Neural cell (in vitro differentiated cells): ENCODE measurements at regions not wholly inside any gene's neighbourhood (a gene's known extent, or its start where the extent isn't known, plus 50 kb on each side); places are given as distances from the start of the nearest gene placed in this dataset.
"Not testable (repeated sequence)": the region's sequence is repeated elsewhere in the genome, so short reads cannot be mapped to it uniquely, and the experiment has no call there.

Source experiments
- H2AFZ ChIP-seq: fragments of 200-600, 300-800 bp; sonication (generic), shearing (Covaris generic); 2 replicates; pipeline ENCODE4 v1.6.0; 2014; ENCODE audit warnings: low read depth, mild to moderate bottlenecking, antibody characterized with exemption, low read length, moderate library complexity
- H3F3A ChIP-seq: fragments of 200-600 bp; shearing (Covaris generic); 2 replicates; pipeline ENCODE4 v1.6.1; 2016; ENCODE audit warnings: mild to moderate bottlenecking, moderate library complexity, mixed read lengths, antibody characterized with exemption, low read length; ENCODE audit not compliant: insufficient read depth, poor library complexity, severe bottlenecking
- H3K27ac ChIP-seq: fragments of 200-600, 300-800 bp; sonication (generic), shearing (Covaris generic); 2 replicates; pipeline ENCODE4 v1.5.1; 2014; ENCODE audit warnings: mild to moderate bottlenecking, low read length, moderate library complexity
- H3K27me3 ChIP-seq: fragments of 300-800, 200-600 bp; sonication (generic), shearing (Covaris generic); 2 replicates; pipeline ENCODE4 v1.6.0; 2014; ENCODE audit warnings: mild to moderate bottlenecking, low read depth, low read length, moderate library complexity; ENCODE audit not compliant: insufficient read depth
- H3K36me3 ChIP-seq: fragments of 300-800, 200-600 bp; sonication (generic), shearing (Covaris generic); 2 replicates; pipeline ENCODE4 v1.5.1; 2014; ENCODE audit warnings: mild to moderate bottlenecking, antibody characterized with exemption, low read length, moderate library complexity; ENCODE audit not compliant: insufficient read depth
- H3K4me2 ChIP-seq: fragments of 300-800, 200-600 bp; sonication (generic), shearing (Covaris generic); 2 replicates; pipeline ENCODE4 v1.6.0; 2014; ENCODE audit warnings: mild to moderate bottlenecking, low read length
- H3K4me3 ChIP-seq: fragments of 300-800, 200-600 bp; sonication (generic), shearing (Covaris generic); 2 replicates; pipeline ENCODE4 v1.5.1; 2014; ENCODE audit warnings: mild to moderate bottlenecking, low read length, moderate library complexity
- H3K79me2 ChIP-seq: fragments of 200-600 bp; shearing (Covaris generic); replicated peaks from 2 replicates; pipeline ENCODE4 v1.6.0; 2014; ENCODE audit warnings: mild to moderate bottlenecking, low read length, moderate library complexity; ENCODE audit not compliant: insufficient read depth
- H3K9ac ChIP-seq: fragments of 300-800, 200-600 bp; sonication (generic), shearing (Covaris generic); 2 replicates; pipeline ENCODE4 v1.6.1; 2016; ENCODE audit warnings: mild to moderate bottlenecking, low read length, mixed read lengths
- H3K9me2 ChIP-seq: fragments of 200-600 bp; shearing (Covaris generic); 2 replicates; pipeline ENCODE4 v1.6.1; 2016; ENCODE audit warnings: mild to moderate bottlenecking, low read length, mixed read lengths; ENCODE audit not compliant: insufficient read depth
- H3K9me3 ChIP-seq: fragments of 200-600, 300-800 bp; sonication (generic), shearing (Covaris generic); 2 replicates; pipeline ENCODE4 v1.6.1; 2016; ENCODE audit warnings: mild to moderate bottlenecking, mixed run types, low read length, moderate library complexity, mixed read lengths
- H4K20me1 ChIP-seq: fragments of 200-600 bp; shearing (Covaris generic); 2 replicates; pipeline ENCODE4 v1.6.1; 2016; ENCODE audit warnings: mild to moderate bottlenecking, mixed run types; ENCODE audit not compliant: insufficient read depth
- EP300 ChIP-seq: fragments of 450-650 bp; conservative IDR thresholded peaks from 2 replicates; pipeline ENCODE4 v1.6.1; 2014; ENCODE audit warnings: antibody characterized with exemption, mild to moderate bottlenecking, moderate library complexity; ENCODE audit not compliant: poor library complexity, severe bottlenecking
- EZH2 ChIP-seq: fragments of 200-600, 300-800 bp; shearing (Covaris generic), sonication (generic); IDR thresholded peaks from 2 replicates; pipeline ENCODE4 v1.6.1; 2014; ENCODE audit warnings: antibody characterized with exemption, low read length, borderline replicate concordance, mild to moderate bottlenecking; ENCODE audit not compliant: insufficient read depth, poor library complexity, severe bottlenecking
- MXI1 ChIP-seq: fragments of 450-650 bp; conservative IDR thresholded peaks from 2 replicates; pipeline ENCODE4 v1.6.1; 2014; ENCODE audit warnings: antibody characterized with exemption, mild to moderate bottlenecking; ENCODE audit not compliant: poor library complexity, severe bottlenecking
- POLR2AphosphoS5 ChIP-seq: IDR thresholded peaks from 2 replicates; pipeline ENCODE4 v1.6.1; 2012
- RAD21 ChIP-seq: fragments of 450-650 bp; conservative IDR thresholded peaks from 2 replicates; pipeline ENCODE4 v1.6.1; 2014; ENCODE audit warnings: antibody characterized with exemption, mild to moderate bottlenecking, moderate library complexity
- REST ChIP-seq: IDR thresholded peaks from 2 replicates; pipeline ENCODE4 v1.6.1; 2012; ENCODE audit warnings: borderline replicate concordance
- SMC3 ChIP-seq: fragments of 450-650 bp; conservative IDR thresholded peaks from 2 replicates; pipeline ENCODE4 v1.6.1; 2014; ENCODE audit warnings: antibody characterized with exemption, mild to moderate bottlenecking, moderate library complexity; ENCODE audit not compliant: poor library complexity
- TAF1 ChIP-seq: IDR thresholded peaks from 2 replicates; pipeline ENCODE4 v1.6.1; 2012; ENCODE audit warnings: low read depth
- TF ChIP-seq, protein P1 (sequence below): fragments of 450-650 bp; IDR thresholded peaks from 2 replicates; pipeline ENCODE4 v1.5.1; 2014; ENCODE audit warnings: antibody characterized with exemption, mild to moderate bottlenecking, moderate library complexity; ENCODE audit not compliant: poor library complexity, severe bottlenecking

- H3K9me2 ChIP-seq: no peaks in the 10 kb centered on the region
- H2AFZ ChIP-seq: no peak overlapping the region
- no peaks in the 10 kb centered on the region for H3K9me3 ChIP-seq
- no peaks in the 10 kb centered on the region for H3F3A ChIP-seq
- no peaks in the 10 kb centered on the region for H3K27me3 ChIP-seq
- H3K79me2 ChIP-seq: no peaks in the 10 kb centered on the region
- H3K9ac ChIP-seq: no peak overlapping the region
- H3K4me2 ChIP-seq: no peak overlapping the region
- no peak overlapping the region for H3K27ac ChIP-seq
- no peaks in the 10 kb centered on the region for H3K36me3 ChIP-seq
- no peak overlapping the region for H3K4me3 ChIP-seq
- no peaks in the 10 kb centered on the region for H4K20me1 ChIP-seq
- TF ChIP-seq RAD21 (no peak), REST (no peak), EZH2 (no peak), EP300 (no peak), POLR2AphosphoS5 (no peak), MXI1 (no peak), SMC3 (no peak), TAF1 (no peak)
- TF ChIP-seq, protein P1, sequence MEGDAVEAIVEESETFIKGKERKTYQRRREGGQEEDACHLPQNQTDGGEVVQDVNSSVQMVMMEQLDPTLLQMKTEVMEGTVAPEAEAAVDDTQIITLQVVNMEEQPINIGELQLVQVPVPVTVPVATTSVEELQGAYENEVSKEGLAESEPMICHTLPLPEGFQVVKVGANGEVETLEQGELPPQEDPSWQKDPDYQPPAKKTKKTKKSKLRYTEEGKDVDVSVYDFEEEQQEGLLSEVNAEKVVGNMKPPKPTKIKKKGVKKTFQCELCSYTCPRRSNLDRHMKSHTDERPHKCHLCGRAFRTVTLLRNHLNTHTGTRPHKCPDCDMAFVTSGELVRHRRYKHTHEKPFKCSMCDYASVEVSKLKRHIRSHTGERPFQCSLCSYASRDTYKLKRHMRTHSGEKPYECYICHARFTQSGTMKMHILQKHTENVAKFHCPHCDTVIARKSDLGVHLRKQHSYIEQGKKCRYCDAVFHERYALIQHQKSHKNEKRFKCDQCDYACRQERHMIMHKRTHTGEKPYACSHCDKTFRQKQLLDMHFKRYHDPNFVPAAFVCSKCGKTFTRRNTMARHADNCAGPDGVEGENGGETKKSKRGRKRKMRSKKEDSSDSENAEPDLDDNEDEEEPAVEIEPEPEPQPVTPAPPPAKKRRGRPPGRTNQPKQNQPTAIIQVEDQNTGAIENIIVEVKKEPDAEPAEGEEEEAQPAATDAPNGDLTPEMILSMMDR: no peak
These were observed 126.4 kb downstream of the BRMS1L start for GRCh38 chr14:35952584-35952983.

DNA sequence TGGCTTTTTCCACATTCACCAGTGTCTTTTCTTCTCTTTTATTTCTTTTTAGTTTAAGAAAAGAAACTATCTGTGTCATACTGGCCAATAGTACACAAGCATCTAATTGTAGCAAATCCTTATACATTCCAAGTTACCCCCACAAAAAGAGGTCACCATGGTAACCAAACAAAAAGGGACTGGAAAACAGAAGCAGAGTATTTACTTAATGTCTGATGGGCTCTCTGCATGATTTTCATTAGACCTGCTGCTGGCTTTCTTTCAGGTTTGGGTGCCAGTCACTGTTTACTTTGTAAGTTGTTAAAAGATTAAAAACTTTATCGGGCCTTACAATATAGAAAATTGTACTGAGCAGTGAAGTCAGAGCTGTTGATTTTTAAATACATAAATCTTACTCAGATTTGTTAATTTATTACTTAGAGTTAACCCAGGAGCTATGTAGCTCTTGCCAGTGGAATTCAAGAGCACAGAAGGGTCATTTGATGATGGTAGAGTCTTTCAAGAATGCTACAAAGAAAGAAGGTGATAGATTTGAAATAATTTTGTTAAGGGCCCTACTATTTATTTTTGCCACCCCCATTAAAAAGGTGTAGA lies 123.9 kb downstream of the BRMS1L start:
- Histone ChIP-seq H3K9ac (no peak overlapping the region), H3K4me3 (no peak overlapping the region), H3K9me3 (no peaks in the 10 kb centered on the region), H3K36me3 (no peaks in the 10 kb centered on the region), H3K27ac (no peak overlapping the region), H3K9me2 (no peaks in the 10 kb centered on the region), H3F3A (no peaks in the 10 kb centered on the region), H3K79me2 (no peaks in the 10 kb centered on the region), H3K27me3 (no peaks in the 10 kb centered on the region), H4K20me1 (no peaks in the 10 kb centered on the region), H3K4me2 (no peak overlapping the region), H2AFZ (no peak overlapping the region)
- TF ChIP-seq POLR2AphosphoS5 (no peak), MXI1 (no peak), SMC3 (no peak), EP300 (no peak), TAF1 (no peak), REST (no peak), RAD21 (no peak)

GRCh38 chr14:35947983-35948382 lies 121.8 kb downstream of the BRMS1L start:
- not testable (repeated sequence) for H3K79me2 ChIP-seq, H4K20me1 ChIP-seq, H3K9me3 ChIP-seq, H3K9ac ChIP-seq, H3K36me3 ChIP-seq, H3K27ac ChIP-seq, H3K4me3 ChIP-seq, H3K9me2 ChIP-seq, H3K4me2 ChIP-seq, H3F3A ChIP-seq, H3K27me3 ChIP-seq, H2AFZ ChIP-seq
